Mesodermal cell (in vitro differentiated cells): ENCODE measurements at regions not wholly inside any gene's neighbourhood (a gene's known extent, or its start where the extent isn't known, plus 50 kb on each side); places are given as distances from the start of the nearest gene placed in this dataset.

Source experiments
- H3K27ac ChIP-seq: 2 replicates; pipeline ENCODE4 v1.7.0; 2013; ENCODE audit warnings: mild to moderate bottlenecking, low read depth, low read length, moderate library complexity; ENCODE audit not compliant: severe bottlenecking
- H3K36me3 ChIP-seq: 2 replicates; pipeline ENCODE4 v1.7.1; 2013; ENCODE audit warnings: mild to moderate bottlenecking, low read length, moderate library complexity; ENCODE audit not compliant: control insufficient read depth, insufficient read depth
- H3K4me1 ChIP-seq: one replicate; pipeline ENCODE4 v1.7.1; 2013; ENCODE audit warnings: mild to moderate bottlenecking, low read length; ENCODE audit not compliant: insufficient read depth, control insufficient read depth, poor library complexity, severe bottlenecking
- H3K4me3 ChIP-seq: 2 replicates; pipeline ENCODE4 v1.7.0; 2013; ENCODE audit warnings: low read length, control low read depth, mild to moderate bottlenecking; ENCODE audit not compliant: insufficient read depth, poor library complexity, severe bottlenecking; ENCODE audit errors: extremely low read depth
- H3K9me3 ChIP-seq: 2 replicates; pipeline ENCODE4 v1.7.1; 2013; ENCODE audit warnings: mild to moderate bottlenecking, low read length, moderate library complexity; ENCODE audit not compliant: control insufficient read depth
- WGBS, 2 experiments: methylation state at CpG; one replicate each; pipeline ENCODE4 v1.1.5; 2013; ENCODE audit warnings: missing lambda C conversion rate in 2 of 2; ENCODE audit not compliant: insufficient coverage in 2 of 2; 5-methylcytosine and 5-hydroxymethylcytosine counted together

DNA sequence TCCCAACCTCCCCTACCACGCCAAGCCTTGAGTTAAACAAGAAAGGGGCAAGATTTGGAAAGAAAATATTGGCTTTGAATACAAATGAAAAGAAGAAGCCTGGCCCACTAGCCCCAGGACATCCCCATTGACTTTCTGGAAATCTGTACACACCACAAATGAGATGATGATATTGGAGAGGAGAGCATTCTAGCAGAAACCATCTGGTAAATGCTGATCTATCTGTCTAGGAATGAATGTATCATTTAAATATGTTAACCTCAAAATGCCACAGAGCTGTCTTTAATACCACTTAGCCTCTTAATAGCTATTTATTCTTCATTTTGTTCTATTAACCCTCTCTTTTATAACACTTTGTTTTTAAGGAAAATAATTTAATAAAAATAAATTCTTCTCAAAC lies 270.2 kb upstream of the PDE4D start:
- no CpG with 5 or more reads among the region's 1 CpG for WGBS, 2 experiments
- Histone ChIP-seq H3K27ac (no peak overlapping the region), H3K4me3 (no peak overlapping the region), H3K9me3 (no peaks in the 10 kb centered on the region), H3K4me1 (no peaks in the 10 kb centered on the region), H3K36me3 (no peaks in the 10 kb centered on the region)

- Histone ChIP-seq H3K36me3 (no peaks in the 10 kb centered on the region), H3K4me1 (no peaks in the 10 kb centered on the region), H3K4me3 (no peak overlapping the region), H3K27ac (no peak overlapping the region), H3K9me3 (no peaks in the 10 kb centered on the region)
- no CpG with 5 or more reads among the region's 1 CpG for WGBS, 2 experiments
These were observed 268.9 kb upstream of the PDE4D start for GRCh38 chr5:60162441-60162840.

GRCh38 chr5:60161340-60161934 lies 267.9 kb upstream of the PDE4D start:
- H3K27ac ChIP-seq, result no peak overlapping the region
- H3K9me3 ChIP-seq, result no peaks in the 10 kb centered on the region
- WGBS, 2 experiments, result no CpG with 5 or more reads among the region's 3 CpGs
- H3K36me3 ChIP-seq, result no peaks in the 10 kb centered on the region
- H3K4me1 ChIP-seq, result no peaks in the 10 kb centered on the region
- no peak overlapping the region for H3K4me3 ChIP-seq

- Histone ChIP-seq H3K9me3 (no peaks in the 10 kb centered on the region), H3K4me1 (no peaks in the 10 kb centered on the region), H3K27ac (no peak overlapping the region), H3K4me3 (no peak overlapping the region), H3K36me3 (no peaks in the 10 kb centered on the region)
- WGBS, 2 experiments, result 40 to 50% methylated on average over 2 of the region's 3 CpGs
These were observed 255.6 kb upstream of the PDE4D start for GRCh38 chr5:60149081-60149480.

GRCh38 chr5:60148366-60148765 lies 254.8 kb upstream of the PDE4D start:
- no peak overlapping the region for H3K4me3 ChIP-seq
- H3K4me1 ChIP-seq, result no peaks in the 10 kb centered on the region
- H3K36me3 ChIP-seq, result no peaks in the 10 kb centered on the region
- H3K9me3 ChIP-seq, result no peaks in the 10 kb centered on the region
- no CpG with 5 or more reads among the region's 1 CpG for WGBS, 2 experiments
- H3K27ac ChIP-seq, result no peak overlapping the region

GRCh38 chr5:60147791-60148190 lies 254.3 kb upstream of the PDE4D start:
- H3K36me3 ChIP-seq, result no peaks in the 10 kb centered on the region
- H3K27ac ChIP-seq, result no peak overlapping the region
- no peaks in the 10 kb centered on the region for H3K9me3 ChIP-seq
- H3K4me3 ChIP-seq, result no peak overlapping the region
- no peaks in the 10 kb centered on the region for H3K4me1 ChIP-seq

- Histone ChIP-seq H3K9me3 (no peaks in the 10 kb centered on the region), H3K4me3 (no peak overlapping the region), H3K27ac (no peak overlapping the region), H3K4me1 (no peaks in the 10 kb centered on the region), H3K36me3 (no peaks in the 10 kb centered on the region)
- 84 to 95% methylated on average over 2 to 3 of the region's 5 CpGs for WGBS, 2 experiments
These were observed 250.5 kb upstream of the PDE4D start for GRCh38 chr5:60143942-60144549.

DNA sequence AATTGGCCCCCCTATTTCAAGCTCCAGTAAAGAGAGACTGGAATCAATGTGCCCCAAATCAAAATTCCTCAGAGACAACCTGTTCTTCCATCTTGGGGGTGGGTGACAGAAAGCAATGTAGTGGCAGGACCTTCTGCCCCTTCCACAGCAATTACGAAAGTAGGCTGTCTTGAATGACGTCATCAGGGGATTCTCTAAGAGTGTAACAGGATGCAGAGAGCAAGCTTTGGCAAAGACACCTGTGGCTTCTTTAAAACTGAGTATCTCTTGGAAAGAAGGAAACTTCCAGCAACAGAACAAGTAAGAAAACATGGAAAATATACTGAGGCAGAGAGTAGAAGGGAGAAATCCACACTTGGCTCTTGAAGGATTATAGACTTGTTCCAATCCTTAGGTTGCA lies 247.6 kb upstream of the PDE4D start:
- no peaks in the 10 kb centered on the region for H3K4me1 ChIP-seq
- WGBS, 2 experiments, result 67 to 88% methylated on average over 1 to 2 of the region's 2 CpGs

GRCh38 chr5:60136841-60137240 lies 243.3 kb upstream of the PDE4D start:
- Histone ChIP-seq H3K27ac (no peak overlapping the region), H3K4me3 (no peak overlapping the region), H3K36me3 (no peaks in the 10 kb centered on the region), H3K4me1 (no peaks in the 10 kb centered on the region), H3K9me3 (no peaks in the 10 kb centered on the region)
- WGBS, 2 experiments, result no CpG with 5 or more reads among the region's 1 CpG

More for the DNA sequence above, 247.6 kb upstream of the PDE4D start:
- H3K36me3 ChIP-seq, result no peaks in the 10 kb centered on the region
- H3K4me3 ChIP-seq, result no peak overlapping the region
- H3K9me3 ChIP-seq, result no peaks in the 10 kb centered on the region
- H3K27ac ChIP-seq, result no peak overlapping the region

- Histone ChIP-seq H3K36me3 (no peaks in the 10 kb centered on the region), H3K27ac (no peak overlapping the region), H3K4me3 (no peak overlapping the region), H3K4me1 (no peaks in the 10 kb centered on the region), H3K9me3 (no peaks in the 10 kb centered on the region)
- WGBS, 2 experiments, result 100% methylated on average over 1 of the region's 1 CpG; no CpG with 5 or more reads in 1 of the 2 experiments
These were observed 238.0 kb upstream of the PDE4D start for GRCh38 chr5:60131504-60131903.

DNA sequence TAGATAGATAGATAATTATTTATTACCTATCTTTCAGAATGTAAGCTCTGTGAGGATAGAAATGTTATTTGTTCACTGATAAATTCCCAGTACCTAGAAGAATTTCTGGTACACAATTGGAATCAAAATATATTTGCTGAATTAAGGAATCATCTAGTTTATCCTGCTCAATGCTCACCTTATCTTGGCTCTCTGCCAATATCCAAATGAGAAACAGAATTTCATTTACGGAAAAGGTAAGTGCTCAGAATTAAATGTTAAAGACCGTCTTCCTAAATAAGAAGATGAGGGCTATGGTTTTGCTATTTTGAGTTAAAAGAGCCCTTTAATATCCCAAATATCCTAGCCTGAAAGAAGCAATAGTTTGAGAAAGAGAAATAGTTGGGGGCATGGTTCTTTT lies 232.1 kb upstream of the PDE4D start:
- no peaks in the 10 kb centered on the region for H3K4me1 ChIP-seq
- H3K9me3 ChIP-seq, result no peaks in the 10 kb centered on the region
- WGBS, 2 experiments, result no CpG with 5 or more reads among the region's 2 CpGs
- H3K4me3 ChIP-seq, result no peak overlapping the region
- no peaks in the 10 kb centered on the region for H3K36me3 ChIP-seq
- H3K27ac ChIP-seq, result no peak overlapping the region
